ENCODE measurements at regions not wholly inside any gene's neighbourhood (a gene's known extent, or its start where the extent isn't known, plus 50 kb on each side); places are given as distances from the start of the nearest gene placed in this dataset.

GRCh38 chr4:171433674-171434073 lies 379.5 kb upstream of the GALNTL6 start:
- Histone ChIP-seq H3K4me1 (no peaks in the 10 kb centered on the region), H3K27me3 (no peaks in the 10 kb centered on the region), H3K36me3 (no peaks in the 10 kb centered on the region), H3K27ac (no peak overlapping the region), H3K4me3 (no peak overlapping the region), H3K9me3 (no peaks in the 10 kb centered on the region)
- intact Hi-C loops (cut with DNase I), result no loop called here
- TF ChIP-seq POLR2A (IDR thresholded peaks at IDR 0.05) (no peak), CTCF (IDR thresholded peaks at IDR 0.05) (no peak)
- no peak for DNase-seq

GRCh38 chr4:171432536-171432935 lies 380.7 kb upstream of the GALNTL6 start:
- Histone ChIP-seq H3K4me3 (no peak overlapping the region), H3K9me3 (no peaks in the 10 kb centered on the region), H3K27ac (no peak overlapping the region), H3K36me3 (no peaks in the 10 kb centered on the region), H3K27me3 (no peaks in the 10 kb centered on the region), H3K4me1 (no peaks in the 10 kb centered on the region)
- TF ChIP-seq CTCF (IDR thresholded peaks at IDR 0.05) (no peak), POLR2A (IDR thresholded peaks at IDR 0.05) (no peak)
- DNase-seq, result no peak
- intact Hi-C loops (cut with DNase I), result no loop called here

GRCh38 chr4:171430495-171430894 lies 382.7 kb upstream of the GALNTL6 start:
- no peak for DNase-seq
- Histone ChIP-seq H3K36me3 (no peaks in the 10 kb centered on the region), H3K27ac (no peak overlapping the region), H3K4me1 (no peaks in the 10 kb centered on the region), H3K4me3 (no peak overlapping the region), H3K27me3 (no peaks in the 10 kb centered on the region), H3K9me3 (no peaks in the 10 kb centered on the region)
- WGBS, 2 donors, result 78 to 86% methylated on average over 3 of the region's 3 CpGs
- intact Hi-C loops (cut with DNase I), result no loop called here
- TF ChIP-seq POLR2A (IDR thresholded peaks at IDR 0.05) (no peak), CTCF (IDR thresholded peaks at IDR 0.05) (no peak)

GRCh38 chr4:171397175-171397574 lies 416.0 kb upstream of the GALNTL6 start:
- 81 to 82% methylated on average over 6 of the region's 6 CpGs for WGBS, 2 donors
- Histone ChIP-seq H3K27me3 (no peaks in the 10 kb centered on the region), H3K4me1 (no peaks in the 10 kb centered on the region), H3K36me3 (no peaks in the 10 kb centered on the region), H3K9me3 (no peaks in the 10 kb centered on the region), H3K4me3 (no peak overlapping the region), H3K27ac (no peak overlapping the region)
- TF ChIP-seq CTCF (IDR thresholded peaks at IDR 0.05) (no peak), POLR2A (IDR thresholded peaks at IDR 0.05) (no peak)
- no peak for DNase-seq
- intact Hi-C loops (cut with DNase I), result no loop called here

- no peak overlapping the region for H3K27ac ChIP-seq
- no peaks in the 10 kb centered on the region for H3K9me3 ChIP-seq
- intact Hi-C loops (cut with DNase I), result no loop called here
- WGBS, 2 donors, result 35 to 43% methylated on average over 3 of the region's 3 CpGs
- no peak for DNase-seq
- H3K36me3 ChIP-seq, result no peaks in the 10 kb centered on the region
- TF ChIP-seq CTCF (IDR thresholded peaks at IDR 0.05) (no peak), POLR2A (IDR thresholded peaks at IDR 0.05) (no peak)
- no peaks in the 10 kb centered on the region for H3K4me1 ChIP-seq
- H3K4me3 ChIP-seq, result no peak overlapping the region
- no peaks in the 10 kb centered on the region for H3K27me3 ChIP-seq
Observed at GRCh38 chr4:171390626-171391025, 422.6 kb upstream of the GALNTL6 start.

Data from esophagus squamous epithelium (tissue), 5 donors.